Left ventricle myocardium superior (tissue), 1 donor: ENCODE measurements at regions not wholly inside any gene's neighbourhood (a gene's known extent, or its start where the extent isn't known, plus 50 kb on each side); places are given as distances from the start of the nearest gene placed in this dataset.
"Not testable (repeated sequence)": the region's sequence is repeated elsewhere in the genome, so short reads cannot be mapped to it uniquely, and the experiment has no call there.

Experiments
- ATAC-seq: fragments of 200-7000 bp; cut with Tn5 transposase; one replicate; pipeline ENCODE4 v1.9.1; 2020; ENCODE audit warnings: mild to moderate bottlenecking, moderate library complexity
- DNase-seq: peaks from one replicate; pipeline ENCODE4 v3.0.0-alpha.2; 2020
- intact Hi-C: fragments of 100-400 bp; cut with micrococcal nuclease; formaldehyde crosslinking; loops from one replicate; pipeline ENCODE4 v1.11.0; 2022
- donor health status: DM: no; HTN: yes; CAD: no; lungs with severe emphysema.

DNA sequence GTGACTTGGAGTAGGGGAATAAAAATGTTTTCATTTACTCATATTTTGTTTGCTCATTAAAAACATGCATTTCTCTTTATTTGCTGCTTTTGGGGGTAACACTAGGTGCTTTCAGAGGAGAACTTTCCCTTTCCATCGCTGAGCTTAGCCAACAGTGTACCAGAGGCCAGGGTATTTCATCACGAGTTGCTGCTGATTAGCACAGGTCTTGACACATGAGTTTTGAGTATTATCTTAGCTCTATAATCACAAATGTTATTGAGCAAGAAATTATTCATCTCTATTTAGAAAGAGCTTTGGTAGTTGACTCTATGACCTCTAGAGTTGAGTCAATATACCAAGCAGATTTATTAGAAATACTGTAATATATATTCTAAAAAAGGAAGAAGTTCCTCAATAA lies 375.9 kb downstream of the NXPH1 start:
- intact Hi-C loops = no loop called here
- no peak for DNase-seq
- ATAC-seq = no peak

DNA sequence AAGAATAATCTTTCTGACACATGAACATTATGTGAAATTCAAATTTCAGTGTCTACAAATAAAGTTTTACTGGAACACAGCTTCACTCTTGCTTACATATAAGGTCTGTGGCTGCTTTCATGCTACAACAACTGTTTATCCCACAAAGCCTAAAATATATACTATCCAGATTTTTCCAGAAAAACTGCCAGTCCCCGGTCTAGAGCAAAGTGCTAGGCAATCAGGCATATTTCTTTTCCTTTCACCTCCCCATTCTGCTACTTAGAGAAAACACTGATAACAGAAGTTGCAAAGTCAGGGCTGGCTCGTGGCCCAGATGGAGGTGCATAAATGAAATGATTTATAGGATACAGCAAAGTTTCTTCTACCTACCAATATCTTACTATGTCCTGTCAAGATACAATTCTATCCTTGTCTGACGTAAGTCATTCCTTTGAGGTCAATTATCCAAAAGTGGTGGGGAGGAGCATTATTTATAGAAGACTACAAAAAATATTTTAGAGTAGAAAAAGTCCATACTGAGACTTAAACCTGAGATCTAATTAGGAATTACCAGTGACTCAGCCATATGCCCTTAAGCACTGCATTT lies 384.1 kb downstream of the NXPH1 start:
- intact Hi-C loops = no loop called here
- no peak for ATAC-seq
- DNase-seq = no peak

DNA sequence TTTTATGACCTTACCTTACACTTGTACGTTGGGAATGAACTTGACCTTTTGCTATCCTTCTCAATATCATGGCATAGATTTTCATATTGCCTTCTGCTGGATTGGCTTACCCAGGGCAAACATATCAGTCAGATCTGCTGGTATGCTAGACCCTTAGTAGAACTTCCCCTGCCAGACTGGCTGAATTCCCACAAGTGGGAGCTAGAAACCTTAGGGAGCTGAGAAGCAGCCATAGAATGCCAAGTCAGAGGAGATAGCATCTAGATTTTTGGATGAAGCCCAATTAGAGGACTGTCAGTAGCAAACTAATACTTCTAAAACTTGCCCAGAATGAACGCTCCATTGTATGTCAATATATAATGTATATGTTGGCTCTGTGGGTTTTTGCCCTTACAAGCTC lies 385.0 kb downstream of the NXPH1 start:
- intact Hi-C loops = no loop called here
- ATAC-seq (no peak), DNase-seq (no peak)

DNA sequence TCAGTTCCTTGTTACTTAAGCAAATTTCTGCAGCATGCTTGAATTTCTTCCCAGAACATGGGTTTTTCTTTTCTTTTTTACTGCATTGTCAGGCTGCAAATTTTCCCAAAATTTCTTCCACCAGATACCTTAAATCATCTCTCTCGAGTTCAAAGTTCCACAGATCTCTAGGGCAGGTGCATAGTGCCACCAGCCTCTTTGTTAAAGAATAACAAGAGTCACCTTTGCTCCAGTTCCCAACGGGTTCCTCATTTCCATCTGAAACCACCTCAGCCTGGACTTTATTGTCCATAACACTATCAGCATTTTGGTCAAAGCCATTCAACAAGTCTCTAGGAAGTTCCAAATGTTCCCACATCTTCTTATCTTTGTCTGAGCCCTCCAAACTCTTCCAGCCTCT lies 389.2 kb downstream of the NXPH1 start:
- DNase-seq (no peak), ATAC-seq (no peak)
- intact Hi-C loops = no loop called here

DNA sequence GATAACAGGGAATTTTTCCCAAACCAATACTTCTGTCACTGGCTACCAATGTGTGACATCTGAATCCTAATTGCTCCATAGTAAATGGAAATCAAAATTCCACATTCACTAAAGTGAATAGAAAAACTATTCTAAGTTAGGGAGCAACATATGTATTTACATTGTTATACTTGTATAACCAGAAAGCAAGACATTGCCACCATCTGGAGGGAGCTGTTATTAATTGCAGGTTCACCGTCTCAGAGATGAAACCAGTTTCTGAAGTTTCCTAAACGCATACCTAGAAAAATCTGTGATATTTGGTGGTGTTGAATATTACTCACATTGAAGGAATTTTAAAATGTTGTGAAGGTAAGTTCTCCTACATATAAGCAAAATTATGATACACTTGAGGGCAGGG lies 390.1 kb downstream of the NXPH1 start:
- intact Hi-C loops = no loop called here

DNA sequence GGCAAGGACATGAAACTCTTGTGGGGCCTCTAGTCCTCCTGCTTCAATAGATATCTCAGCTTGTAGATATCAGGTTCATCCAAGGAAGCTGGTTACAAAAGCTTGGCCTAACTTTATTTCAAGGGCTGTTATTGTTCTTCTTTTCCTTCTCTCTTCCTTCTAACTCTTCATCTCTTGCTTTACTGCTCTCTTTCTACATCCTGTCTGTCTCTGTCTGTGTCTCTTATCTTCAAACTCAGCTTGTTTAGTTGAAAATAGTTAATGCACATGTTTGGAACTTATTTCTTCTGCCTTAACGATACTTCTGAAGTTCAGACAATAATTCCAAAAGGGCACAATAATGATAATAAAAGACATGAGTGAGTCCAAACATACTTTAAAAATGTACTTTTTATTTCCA lies 393.9 kb downstream of the NXPH1 start:
- DNase-seq (no peak), ATAC-seq (no peak)
- intact Hi-C loops = no loop called here

More for the DNA sequence above, 390.1 kb downstream of the NXPH1 start:
- ATAC-seq (no peak), DNase-seq (no peak)

DNA sequence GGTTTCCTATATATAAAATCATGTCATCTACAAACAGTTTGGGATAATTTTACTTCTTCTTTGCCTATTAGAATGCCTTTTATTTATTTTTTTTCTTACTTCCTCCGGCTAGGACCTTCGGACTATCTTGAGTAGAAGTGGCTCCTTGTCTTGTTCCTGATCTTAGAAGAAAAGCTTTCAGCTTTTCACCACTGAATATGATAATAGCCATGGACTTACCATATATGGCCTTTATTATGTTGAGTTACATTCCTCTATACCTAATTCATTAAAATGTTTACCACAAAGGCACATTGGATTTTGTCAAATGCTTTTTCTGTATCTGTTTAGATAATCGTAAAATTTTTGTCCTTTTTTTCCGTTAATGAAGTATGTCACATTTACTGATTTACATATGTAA lies 395.7 kb downstream of the NXPH1 start:
- ATAC-seq (no peak), DNase-seq (no peak)
- intact Hi-C loops = no loop called here

DNA sequence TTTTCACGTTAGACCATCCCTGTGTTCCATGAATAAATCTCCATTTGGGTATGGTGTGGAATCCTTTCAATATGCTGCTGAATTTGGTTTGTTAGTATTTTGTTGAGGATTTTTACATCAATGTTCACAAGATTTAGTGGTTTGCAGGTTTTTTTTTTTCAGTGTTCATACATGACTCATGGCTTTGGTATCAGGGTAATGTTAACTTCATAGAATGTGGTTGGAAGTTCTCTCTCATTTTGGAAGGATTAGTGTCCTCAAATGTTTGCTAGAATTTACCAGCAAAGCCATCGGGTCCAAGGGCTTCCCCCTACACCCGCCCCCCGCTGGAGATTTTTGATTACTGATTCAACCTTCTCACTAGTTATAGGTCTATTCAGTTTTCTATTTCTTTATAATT lies 398.0 kb downstream of the NXPH1 start:
- ATAC-seq = no peak
- no peak for DNase-seq
- intact Hi-C loops = no loop called here

DNA sequence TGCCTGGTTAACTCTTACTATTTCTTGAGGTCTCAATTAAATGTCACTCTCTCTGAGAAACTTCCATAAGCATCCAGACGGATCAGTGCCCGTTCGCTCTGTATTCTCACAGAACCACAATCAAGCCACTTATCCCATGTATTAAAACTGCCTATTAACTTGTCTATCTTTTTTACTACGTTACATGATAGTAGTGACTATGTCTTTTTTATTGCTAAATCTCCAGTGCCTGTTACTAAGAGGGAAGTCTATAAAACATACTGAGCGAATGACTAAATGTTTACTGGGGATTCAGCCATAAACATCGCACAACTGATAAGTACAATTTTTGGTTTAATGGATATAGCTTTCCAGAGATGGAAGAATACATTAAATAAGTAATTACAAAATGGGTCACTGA lies 399.9 kb downstream of the NXPH1 start:
- no peak for ATAC-seq
- intact Hi-C loops = no loop called here
- DNase-seq = no peak

DNA sequence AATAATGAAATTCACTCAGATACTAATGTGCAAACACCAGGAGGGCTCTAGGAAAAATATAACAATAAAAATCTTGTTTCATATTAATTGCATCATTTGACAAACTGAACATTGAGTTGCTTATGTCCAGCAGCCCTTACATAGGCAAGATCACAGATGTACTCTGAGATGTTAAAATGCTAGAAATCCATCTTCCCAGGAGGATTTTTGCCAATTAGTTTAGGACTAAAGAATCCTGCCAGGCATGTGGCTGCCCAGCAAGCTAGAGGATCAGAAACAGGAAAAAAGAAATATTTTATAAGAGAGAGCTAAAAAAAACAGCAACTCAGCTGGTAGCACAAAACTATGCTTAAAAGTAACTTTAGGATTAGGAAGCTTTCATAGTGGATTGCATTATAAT lies 407.8 kb downstream of the NXPH1 start:
- intact Hi-C loops = no loop called here

DNA sequence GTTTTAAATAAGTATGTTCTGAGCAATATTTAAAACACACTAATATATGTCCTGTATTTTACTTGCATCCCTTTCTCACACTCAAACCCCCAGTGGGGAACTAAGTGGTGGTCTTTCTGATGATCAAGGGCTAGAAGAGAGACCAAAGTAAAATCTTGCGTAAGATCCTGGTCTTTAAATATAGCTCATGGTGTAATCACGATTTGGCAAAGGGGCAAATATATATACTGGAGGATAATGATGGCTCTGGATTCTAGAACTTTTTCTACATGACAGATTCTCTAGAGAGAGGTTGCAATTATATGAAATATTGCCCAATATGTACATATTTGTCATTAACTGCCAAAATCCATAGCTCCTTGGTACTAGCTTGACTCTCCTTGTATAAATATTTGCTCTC lies 438.3 kb downstream of the NXPH1 start:
- ATAC-seq (no peak), DNase-seq (no peak)
- intact Hi-C loops = no loop called here

More for the DNA sequence above, 407.8 kb downstream of the NXPH1 start:
- no peak for ATAC-seq
- no peak for DNase-seq

DNA sequence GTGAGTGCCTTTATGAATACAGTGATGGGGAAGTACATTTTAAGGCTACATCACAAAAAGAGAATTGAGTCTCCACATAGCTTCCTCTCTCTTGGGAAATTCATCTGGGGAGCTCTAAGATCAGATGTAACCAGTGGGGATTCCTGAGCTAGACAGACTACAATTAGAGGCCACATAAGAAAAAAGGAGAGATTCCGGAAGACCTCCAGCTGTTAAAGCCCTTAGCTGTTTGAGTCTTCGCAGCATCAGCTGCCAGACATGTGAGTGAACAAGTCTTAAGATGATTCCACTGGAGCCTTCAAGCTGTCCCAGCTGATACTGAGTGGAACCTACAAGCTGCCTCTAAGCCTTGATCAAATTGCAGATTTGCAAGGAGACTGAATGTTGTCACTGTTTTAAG lies 448.5 kb downstream of the NXPH1 start:
- intact Hi-C loops = no loop called here
- no peak for ATAC-seq
- no peak for DNase-seq

DNA sequence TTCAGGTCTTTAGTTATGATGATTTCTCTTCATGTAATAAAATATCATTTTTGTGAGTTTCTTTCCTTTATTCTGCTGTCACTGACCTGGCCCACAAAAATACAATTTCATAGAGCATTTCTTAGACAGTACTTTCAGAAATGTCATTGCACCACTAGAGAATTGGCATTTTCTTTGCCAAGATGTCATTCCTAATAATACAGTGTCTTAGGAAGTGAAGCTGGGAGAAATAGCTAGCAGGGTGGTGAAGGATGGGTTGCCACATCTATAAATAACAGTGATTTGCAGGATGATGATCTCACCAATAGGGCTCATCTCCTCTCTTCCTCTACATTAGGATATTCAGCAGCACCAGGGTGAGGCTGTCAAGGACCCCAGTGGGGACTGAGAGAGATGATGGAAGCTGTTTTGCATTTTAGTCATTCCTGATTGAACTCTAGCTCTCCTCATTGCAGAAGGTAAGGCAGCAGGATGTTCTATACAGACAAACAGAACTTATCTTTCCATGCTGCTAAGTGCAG lies 452.1 kb downstream of the NXPH1 start:
- intact Hi-C loops = no loop called here
- no peak for DNase-seq
- ATAC-seq = no peak

DNA sequence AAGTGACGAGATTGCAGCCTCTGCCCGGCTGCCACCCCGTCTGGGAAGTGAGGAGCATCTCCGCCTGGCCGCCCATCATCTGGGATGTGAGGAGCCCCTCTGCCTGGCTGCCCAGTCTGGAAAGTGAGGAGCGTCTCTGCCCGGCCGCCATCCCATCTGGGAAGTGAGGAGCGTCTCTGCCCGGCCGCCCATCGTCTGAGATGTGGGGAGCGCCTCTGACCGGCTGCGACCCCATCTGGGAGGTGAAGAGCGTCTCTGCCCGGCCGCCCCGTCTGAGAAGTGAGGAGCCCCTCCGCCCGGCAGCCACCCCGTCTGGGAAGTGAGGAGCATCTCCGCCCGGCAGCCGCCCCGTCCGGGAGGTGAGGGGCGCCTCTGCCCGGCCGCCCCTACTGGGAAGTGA lies 456.9 kb downstream of the NXPH1 start:
- DNase-seq, intact Hi-C loops, ATAC-seq: not testable (repeated sequence)

DNA sequence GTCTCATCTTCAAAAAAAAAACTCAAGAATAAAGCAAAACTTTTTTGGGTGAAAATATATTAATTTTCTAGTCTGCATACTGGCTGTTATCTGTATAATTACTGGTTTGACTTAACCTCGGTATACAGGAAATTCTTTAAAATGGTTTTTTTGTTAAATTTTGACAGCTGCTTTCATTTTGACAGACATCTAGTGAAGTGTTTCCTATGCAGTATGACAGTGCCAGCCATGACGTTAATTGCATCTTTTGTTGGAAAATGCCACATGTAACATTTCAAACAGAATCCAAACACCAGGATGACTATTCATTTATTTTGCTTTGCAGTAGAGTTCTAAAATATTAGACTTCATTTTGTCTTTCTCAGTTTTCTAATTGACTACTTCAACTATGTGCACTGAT lies 460.4 kb downstream of the NXPH1 start:
- intact Hi-C loops = no loop called here
- DNase-seq (no peak), ATAC-seq (no peak)

DNA sequence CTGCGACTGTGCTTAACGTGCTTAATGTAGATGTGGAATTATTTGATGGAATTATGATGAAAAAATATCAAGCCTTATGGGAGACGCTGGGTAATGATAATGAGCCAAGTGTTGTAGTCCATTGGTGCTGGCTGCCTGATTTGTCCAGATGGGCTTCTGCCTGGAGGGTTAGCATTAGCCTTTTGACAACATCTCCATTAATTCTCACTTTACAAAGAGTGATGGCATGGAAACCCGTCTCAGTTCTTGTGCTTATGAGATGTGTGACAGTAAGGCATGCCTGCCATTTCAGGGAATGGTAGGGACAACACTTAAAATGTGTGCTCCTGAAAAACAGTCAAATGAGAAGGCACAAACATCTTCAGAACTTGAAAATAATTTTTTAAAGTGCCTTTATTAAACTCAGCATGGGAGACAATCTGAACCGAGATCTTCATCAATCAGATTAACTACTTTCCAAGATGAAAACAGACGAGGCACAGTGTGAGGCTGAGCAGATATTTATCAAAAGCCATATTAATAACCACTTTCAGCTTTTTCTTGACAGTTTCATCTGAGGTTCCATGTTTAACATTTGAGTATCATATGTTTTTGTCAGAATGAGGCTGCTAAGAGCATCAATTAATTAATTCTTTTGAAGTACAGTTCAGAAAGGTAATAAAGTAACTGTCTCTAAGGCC lies 473.1 kb downstream of the NXPH1 start:
- intact Hi-C loops = no loop called here
- no peak for DNase-seq
- no peak for ATAC-seq

DNA sequence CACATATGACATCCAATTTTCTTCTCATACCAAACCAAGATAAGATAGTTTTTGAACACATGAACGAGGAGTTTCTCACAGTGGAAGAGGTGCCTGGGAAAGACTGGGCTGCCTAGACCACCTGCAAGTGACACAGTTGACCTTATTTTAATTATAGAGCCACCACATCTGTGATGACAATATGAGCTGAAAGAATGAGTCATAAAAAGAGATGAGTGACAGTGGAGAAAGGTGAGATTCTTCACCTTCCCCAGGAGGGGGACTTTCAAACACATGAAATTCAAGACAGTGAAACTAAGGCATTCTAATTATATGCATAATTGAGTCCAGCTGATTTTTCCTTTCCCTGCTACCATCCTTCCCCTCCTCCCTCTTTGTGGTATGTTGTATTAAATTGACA lies 475.5 kb downstream of the NXPH1 start:
- ATAC-seq (no peak), DNase-seq (no peak)
- intact Hi-C loops = no loop called here

DNA sequence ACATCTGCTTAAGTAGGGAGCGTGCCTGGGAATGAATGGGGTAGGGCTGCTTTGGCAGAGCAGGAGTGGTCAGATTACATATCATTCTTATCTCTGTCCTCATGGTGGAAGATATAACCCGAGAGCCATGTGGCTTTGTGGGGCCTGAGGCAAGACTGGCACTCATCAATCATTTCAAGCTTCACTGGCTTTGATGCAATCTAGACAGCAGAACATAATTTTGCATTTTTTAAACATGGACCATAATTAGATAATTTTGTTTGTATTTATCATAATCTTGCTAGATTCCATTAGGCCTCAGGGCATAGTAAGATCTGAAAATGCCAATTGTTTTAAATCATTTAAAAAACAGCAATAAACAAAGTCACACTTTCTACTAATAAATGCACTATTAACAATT lies 480.3 kb downstream of the NXPH1 start:
- ATAC-seq (no peak), DNase-seq (no peak)
- intact Hi-C loops = no loop called here

DNA sequence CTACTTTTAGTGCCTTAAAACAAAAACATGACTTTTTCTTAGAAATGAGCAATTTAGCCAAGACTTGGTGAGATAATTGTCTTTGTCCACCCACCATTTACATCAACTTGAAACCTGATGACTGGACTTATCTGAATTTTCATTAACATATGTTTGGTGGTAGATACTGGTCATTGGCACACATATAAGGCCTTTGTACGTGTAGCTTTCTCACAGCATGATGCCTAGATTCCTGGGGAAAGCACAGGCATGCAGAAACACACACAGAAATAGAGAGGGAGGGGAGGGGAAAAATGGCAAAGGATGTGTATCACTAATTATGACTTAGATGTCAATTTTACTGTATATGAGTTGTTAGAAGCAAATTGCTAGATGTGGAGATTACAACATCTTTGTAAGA lies 488.4 kb downstream of the NXPH1 start:
- DNase-seq (no peak), ATAC-seq (no peak)
- intact Hi-C loops = no loop called here

DNA sequence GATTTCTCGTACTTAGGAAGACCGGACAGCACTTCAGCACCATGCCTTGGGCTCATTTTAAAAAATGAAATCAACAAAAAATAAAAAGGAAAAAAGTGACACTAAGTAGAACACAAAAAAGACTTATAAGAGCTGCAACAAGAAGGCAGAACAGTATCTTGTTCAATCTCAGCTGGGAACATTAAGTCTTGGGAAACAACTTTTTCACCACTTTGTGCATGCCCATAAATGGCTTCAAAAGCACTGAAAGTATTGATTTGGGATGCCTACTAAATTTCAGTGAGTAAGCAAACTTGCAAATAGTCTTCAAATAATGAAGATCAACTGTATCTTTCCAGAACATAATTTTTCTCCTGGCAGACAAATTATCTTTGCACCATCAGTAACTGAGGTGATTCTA lies 489.3 kb downstream of the NXPH1 start:
- intact Hi-C loops = no loop called here
- no peak for DNase-seq
- no peak for ATAC-seq

DNA sequence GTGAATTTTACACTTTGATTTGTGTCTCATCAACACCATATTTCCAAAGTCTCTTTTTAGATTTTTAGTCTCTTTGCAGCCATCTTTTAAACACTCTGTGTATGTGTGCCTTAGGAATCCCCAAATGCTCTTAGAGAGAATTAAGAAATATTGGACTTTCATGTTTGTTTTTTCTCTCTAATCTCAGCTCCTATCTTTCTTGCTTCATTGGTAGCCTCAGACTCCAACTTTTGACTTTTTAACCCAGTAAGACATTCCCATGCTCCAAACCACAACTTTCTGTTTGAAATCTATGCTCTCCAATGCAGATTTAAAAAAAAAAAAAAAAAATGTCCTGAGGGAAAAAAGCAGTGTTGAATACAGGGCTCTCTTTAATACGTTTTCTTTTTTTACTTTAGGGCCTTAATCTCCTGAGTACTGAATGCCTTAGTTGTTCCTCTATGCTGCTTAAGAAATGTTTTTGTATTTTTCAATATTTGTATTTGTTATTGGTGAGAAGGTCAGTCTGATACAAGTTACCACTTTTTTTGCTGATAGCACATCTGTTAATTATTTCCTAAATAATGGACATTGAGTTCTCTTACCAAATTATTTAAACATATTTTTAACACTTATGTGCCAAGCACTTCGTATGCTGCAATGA lies 489.9 kb downstream of the NXPH1 start:
- ATAC-seq (no peak), DNase-seq (no peak)
- intact Hi-C loops = no loop called here
